K562 (cell line): ENCODE measurements at regions not wholly inside any gene's neighbourhood (a gene's known extent, or its start where the extent isn't known, plus 50 kb on each side); places are given as distances from the start of the nearest gene placed in this dataset.

Experiments
- CTCF ChIP-seq, 3 experiments: IDR thresholded peaks in 2 of 3; conservative IDR thresholded peaks in 1 of 3; 2 replicates each; pipeline ENCODE4 v1.5.1; 2011 to 2012; ENCODE audit warnings: low read length in 3 of 3, mild to moderate bottlenecking in 3 of 3, control low read depth in 2 of 3, improper control_type of control experiment in 1 of 3, inconsistent platforms in 1 of 3, low read depth in 1 of 3, mixed read lengths in 1 of 3, moderate library complexity in 1 of 3; ENCODE audit not compliant: insufficient read depth in 2 of 3
- FOXA1 ChIP-seq: fragments of 450-650 bp; IDR thresholded peaks from 2 replicates; pipeline ENCODE4 v1.6.1; 2016; ENCODE audit warnings: mild to moderate bottlenecking, borderline replicate concordance
- HDAC1 ChIP-seq, 2 experiments: fragments of 450-650 bp; IDR thresholded peaks; 2 replicates each; pipeline ENCODE4 v1.6.1; 2016 to 2017; ENCODE audit warnings: inconsistent platforms in 1 of 2, mild to moderate bottlenecking in 1 of 2, moderate library complexity in 1 of 2
- HDAC6 ChIP-seq: IDR thresholded peaks from 2 replicates; pipeline ENCODE4 v1.6.1; 2012; ENCODE audit warnings: low read depth, mild to moderate bottlenecking, control low read depth, inconsistent platforms, low read length, moderate library complexity
- L3MBTL2 ChIP-seq: fragments of 450-650 bp; IDR thresholded peaks from 2 replicates; pipeline ENCODE4 v1.6.1; 2016; ENCODE audit warnings: mild to moderate bottlenecking, moderate library complexity
- MEIS2 ChIP-seq: fragments of 450-650 bp; IDR thresholded peaks from 2 replicates; pipeline ENCODE4 v1.6.1; 2014; ENCODE audit warnings: mild to moderate bottlenecking; ENCODE audit not compliant: partially characterized antibody
- REST ChIP-seq, 2 experiments: fragments of 450-650 bp; formaldehyde crosslinking in 1 of 2; IDR thresholded peaks; 2 replicates each; pipeline versions ENCODE4 v1.4.0 to v1.6.1; 2014 to 2020; ENCODE audit warnings: mild to moderate bottlenecking in 2 of 2, borderline replicate concordance in 1 of 2, low read depth in 1 of 2
- TBL1XR1 ChIP-seq, 2 experiments: IDR thresholded peaks; 2 replicates each; pipeline ENCODE4 v1.6.1; 2012; ENCODE audit warnings: improper control_type of control experiment in 2 of 2, low read length in 2 of 2, mild to moderate bottlenecking in 1 of 2
- ZBTB33 ChIP-seq: sonication (generic); formaldehyde crosslinking; IDR thresholded peaks from 2 replicates; pipeline ENCODE4 v1.8.1; 2023; ENCODE audit warnings: mild to moderate bottlenecking, missing genetic modification reagents
- ZNF384 ChIP-seq: IDR thresholded peaks from 2 replicates; pipeline ENCODE4 v1.6.1; 2012; ENCODE audit warnings: low read depth, low read length, improper control_type of control experiment

GRCh38 chr17:68656666-68657065 is 55.5 kb upstream of the FAM20A start:
- TF ChIP-seq CTCF (IDR thresholded peaks at IDR 0.05 in 2 of 3, conservative IDR thresholded peaks at IDR 0.05 in 1 of 3; ENCODE audit: insufficient read depth in 2 of 3, low read depth in 1 of 3, low read length in 3 of 3) (no peak), HDAC6 (no peak), FOXA1 (no peak), TBL1XR1 (IDR thresholded peaks at IDR 0.05; ENCODE audit: low read length in 2 of 2) (no peak), MEIS2 (no peak), L3MBTL2 (no peak), REST (IDR thresholded peaks at IDR 0.05; ENCODE audit: borderline replicate concordance) (no peak), REST (CRISPR knock-in tag; IDR thresholded peaks at IDR 0.05; ENCODE audit: low read depth) (no peak), ZBTB33 (no peak), HDAC1 (IDR thresholded peaks at IDR 0.05) (no peak), ZNF384 (no peak)
